ENCODE measurements at regions not wholly inside any gene's neighbourhood (a gene's known extent, or its start where the extent isn't known, plus 50 kb on each side); places are given as distances from the start of the nearest gene placed in this dataset.

DNA sequence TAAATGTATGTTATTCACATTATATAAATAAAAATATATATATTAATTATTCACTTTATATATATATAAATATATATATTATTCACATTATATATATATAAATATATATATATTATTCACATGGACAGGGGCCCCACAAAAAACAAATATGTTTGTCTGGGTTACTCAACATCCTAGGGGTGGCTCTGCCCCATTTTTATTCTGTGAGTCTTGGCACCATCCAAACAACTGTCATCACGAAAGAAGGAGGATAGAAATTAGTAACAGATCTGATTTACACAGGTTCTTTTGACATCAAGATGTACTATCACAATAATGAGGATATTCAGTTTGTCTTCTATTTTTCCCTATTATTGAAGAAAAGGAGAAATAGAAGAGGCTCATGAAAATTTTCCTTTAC is 187.3 kb downstream of the GPX5 start:
- TF ChIP-seq, protein P1, sequence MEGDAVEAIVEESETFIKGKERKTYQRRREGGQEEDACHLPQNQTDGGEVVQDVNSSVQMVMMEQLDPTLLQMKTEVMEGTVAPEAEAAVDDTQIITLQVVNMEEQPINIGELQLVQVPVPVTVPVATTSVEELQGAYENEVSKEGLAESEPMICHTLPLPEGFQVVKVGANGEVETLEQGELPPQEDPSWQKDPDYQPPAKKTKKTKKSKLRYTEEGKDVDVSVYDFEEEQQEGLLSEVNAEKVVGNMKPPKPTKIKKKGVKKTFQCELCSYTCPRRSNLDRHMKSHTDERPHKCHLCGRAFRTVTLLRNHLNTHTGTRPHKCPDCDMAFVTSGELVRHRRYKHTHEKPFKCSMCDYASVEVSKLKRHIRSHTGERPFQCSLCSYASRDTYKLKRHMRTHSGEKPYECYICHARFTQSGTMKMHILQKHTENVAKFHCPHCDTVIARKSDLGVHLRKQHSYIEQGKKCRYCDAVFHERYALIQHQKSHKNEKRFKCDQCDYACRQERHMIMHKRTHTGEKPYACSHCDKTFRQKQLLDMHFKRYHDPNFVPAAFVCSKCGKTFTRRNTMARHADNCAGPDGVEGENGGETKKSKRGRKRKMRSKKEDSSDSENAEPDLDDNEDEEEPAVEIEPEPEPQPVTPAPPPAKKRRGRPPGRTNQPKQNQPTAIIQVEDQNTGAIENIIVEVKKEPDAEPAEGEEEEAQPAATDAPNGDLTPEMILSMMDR (IDR thresholded peaks at IDR 0.05; ENCODE audit: poor library complexity): no peak
- TF ChIP-seq EZH2phosphoT487 (IDR thresholded peaks at IDR 0.05; ENCODE audit: low read depth, severe bottlenecking, unreplicated experiment): no peak

Data from hepatocyte (in vitro differentiated cells).